HG03565 (cell line): ENCODE measurements at regions not wholly inside any gene's neighbourhood (a gene's known extent, or its start where the extent isn't known, plus 50 kb on each side); places are given as distances from the start of the nearest gene placed in this dataset.

ENCODE experiments used
- ATAC-seq: cut with Tn5 transposase; IDR thresholded peaks from one replicate; pipeline ENCODE4 v1.9.1; 2021; ENCODE audit warnings: mild to moderate bottlenecking, moderate library complexity; ENCODE audit not compliant: unreplicated experiment

DNA sequence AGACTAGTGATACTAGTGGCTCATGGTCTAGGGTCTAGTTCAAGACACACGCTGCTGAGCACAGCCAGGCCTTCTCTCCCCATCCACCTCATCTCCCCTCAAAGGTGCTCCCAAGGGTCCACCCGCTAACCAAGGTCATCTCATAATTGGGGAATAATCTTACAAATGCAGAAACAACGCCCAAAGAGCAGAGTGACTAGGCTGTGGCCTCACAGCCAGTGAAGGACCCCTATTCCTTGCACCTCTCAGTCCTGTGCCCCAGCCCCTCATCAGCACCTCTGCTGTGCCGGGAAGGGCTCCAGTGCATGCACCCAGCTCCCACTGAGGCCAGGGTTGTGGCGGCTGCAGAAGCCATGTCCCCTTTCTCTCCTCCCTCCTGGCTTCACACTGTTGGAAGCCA lies 286.9 kb downstream of the UACA start:
- no peak for ATAC-seq

DNA sequence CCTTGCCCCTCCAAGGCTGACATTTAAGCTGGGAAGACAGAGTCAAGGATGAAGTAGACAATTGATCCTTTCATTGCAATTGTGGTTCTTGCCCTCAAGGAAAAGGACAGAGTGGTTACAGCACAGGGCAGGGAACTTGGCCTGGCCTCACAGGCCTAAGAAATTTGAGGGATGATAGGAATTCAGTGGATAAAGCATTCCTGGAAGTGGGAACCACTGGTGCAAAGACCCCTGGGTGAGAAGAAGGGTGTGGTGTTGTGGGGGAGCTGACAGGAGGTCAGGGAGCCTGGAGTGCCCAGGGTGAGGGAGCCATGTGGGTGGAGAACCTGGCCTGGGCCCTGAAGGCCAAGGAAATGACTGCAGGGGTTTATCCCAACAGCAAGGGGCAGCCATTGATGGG lies 287.4 kb downstream of the UACA start:
- ATAC-seq: no peak

DNA sequence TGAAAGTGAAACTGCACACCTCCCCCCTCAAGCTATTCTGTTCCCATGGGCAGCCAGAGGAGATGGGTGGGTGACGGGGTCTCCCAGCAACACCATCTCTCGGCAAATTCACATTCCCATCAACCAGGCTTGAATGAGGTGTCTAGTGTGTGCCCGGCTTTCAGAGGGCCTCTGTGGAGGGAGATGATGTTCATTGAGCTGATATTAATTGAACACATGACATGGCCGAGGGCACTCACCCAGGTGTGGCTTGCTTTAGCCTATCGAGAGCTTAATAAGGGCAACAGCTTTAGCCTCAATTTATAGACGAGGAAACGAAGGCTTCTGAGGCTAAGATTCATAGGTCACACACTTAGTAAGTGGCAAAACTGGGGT lies 288.0 kb downstream of the UACA start:
- no peak for ATAC-seq

GRCh38 chr15:70474471-70475406 lies 288.6 kb downstream of the UACA start:
- ATAC-seq: no peak

DNA sequence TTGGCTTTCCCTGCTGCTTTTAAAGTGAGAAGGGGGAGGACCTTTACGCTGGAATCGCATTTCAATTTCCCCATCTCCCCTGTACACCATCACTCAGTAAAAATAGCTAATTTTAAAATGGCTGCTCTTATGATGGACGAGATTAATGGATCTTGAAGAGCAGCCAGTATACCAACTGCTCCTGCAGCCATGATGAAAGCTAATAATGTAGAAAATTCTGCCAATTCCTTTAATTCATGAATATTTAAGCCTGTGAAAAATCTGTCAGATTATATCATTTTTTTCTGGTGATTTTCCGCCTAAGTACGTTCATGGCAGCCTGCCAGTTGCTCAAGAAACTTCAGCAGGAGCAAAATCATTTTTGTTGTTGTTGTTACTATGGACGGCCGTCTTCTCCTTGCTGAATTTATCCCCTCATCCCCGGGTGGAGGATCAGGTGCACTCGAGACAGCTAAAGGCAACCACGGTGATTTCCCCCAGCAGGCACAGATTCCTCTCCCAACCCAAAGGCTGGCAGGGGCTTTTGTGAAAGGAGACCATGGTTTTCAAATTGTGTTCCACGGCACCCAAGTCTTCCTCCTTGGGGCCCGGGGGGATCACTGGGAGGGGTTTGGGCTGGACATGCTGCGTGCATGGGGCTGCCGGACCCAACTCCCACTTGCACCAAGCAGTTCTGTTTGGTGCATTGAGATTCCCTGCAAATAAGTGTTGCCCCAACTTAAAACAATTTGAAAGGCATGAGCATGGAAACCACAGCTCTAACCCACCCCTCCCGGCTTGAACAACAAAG lies 289.6 kb downstream of the UACA start:
- no peak for ATAC-seq

DNA sequence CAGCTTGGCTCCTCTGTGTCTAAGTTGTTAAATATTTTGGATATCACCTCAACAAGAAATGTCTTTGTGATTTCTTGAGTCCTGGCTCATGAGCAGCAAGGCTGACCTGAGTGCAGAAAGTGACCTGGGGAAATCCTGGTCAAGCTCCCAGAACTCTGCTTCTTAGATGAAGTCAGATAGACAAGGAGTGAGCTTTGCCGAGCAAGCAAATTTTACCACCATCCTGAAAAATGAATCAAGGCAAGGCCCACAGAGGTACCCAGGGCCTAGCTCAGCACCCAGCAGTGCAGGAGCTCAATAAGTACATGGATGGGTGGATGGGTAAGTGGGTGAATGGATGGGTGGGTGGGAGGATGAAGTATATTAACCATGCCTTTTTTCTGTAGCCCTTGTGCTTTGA lies 291.8 kb downstream of the UACA start:
- no peak for ATAC-seq

DNA sequence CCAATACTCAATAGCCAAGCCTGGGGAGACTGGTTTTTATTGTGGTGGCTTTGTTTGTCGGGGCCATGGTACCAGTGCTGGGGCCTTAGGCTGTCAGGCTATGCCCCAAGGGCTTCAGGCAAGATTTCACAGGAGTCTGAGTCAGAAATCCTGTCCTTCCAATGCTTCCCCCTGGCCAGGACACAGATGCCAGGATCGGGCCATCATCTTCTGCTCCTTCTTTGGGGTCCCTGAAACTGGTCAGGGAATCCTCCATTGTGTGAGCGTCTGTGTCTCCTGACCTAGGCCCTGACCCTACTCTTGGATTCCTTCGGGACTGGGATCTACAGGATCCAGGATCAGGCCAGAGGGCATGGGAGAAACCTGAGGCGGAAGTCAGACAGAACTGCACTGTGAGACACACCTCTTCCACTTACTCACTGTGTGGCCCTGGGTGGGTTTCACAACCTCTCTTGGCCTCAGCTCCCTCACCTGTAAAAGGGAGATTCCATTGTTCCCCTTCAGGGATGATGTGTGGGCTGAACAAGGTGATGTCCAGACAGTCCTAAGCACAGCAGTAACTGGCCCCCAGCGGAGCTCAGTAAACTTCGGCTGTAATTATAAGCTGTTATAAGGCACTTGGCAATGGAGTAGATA lies 292.7 kb downstream of the UACA start:
- no peak for ATAC-seq

DNA sequence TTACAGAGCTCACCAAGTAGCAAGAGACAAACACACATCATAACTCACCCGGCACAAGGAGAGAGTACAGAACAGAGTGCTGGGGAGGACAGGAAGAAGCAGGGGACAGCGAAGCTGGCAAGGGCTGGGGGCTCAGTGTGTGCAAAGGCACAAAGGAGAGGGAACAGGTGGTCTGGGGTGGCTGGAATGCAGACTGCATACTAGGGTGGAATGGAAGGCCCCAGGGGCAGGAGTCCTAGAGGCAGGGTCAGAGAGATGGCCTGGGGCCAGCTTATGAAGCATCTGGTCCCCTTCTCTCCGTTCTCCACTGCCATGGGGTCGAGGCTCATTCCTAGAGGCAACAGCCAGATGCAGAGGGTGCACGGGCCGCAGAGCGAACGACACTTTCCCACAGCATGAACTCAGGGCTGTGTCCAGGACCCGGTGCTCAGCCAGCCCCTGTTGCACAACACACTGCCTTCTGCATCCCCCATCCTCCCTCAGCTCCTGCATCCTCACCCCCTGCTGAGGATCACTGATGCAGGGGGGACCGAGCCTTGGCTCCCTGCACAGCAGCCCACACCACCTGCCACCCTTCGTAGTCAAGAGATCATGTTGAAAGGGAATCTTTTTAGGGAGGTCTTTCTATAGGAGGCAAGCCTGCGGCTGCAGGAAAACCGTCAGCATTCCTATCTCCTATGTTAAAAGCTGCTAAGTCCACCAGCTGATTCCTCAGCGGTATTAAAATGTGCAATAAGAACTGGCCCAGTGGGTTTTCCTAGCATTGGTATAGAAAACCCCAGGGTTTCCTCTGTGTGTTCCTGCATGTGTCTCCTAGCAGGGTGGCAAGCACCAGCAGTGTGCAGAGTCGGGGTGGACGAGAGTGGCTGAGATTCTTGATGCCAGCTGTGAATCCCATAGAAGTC lies 293.5 kb downstream of the UACA start:
- ATAC-seq: no peak

DNA sequence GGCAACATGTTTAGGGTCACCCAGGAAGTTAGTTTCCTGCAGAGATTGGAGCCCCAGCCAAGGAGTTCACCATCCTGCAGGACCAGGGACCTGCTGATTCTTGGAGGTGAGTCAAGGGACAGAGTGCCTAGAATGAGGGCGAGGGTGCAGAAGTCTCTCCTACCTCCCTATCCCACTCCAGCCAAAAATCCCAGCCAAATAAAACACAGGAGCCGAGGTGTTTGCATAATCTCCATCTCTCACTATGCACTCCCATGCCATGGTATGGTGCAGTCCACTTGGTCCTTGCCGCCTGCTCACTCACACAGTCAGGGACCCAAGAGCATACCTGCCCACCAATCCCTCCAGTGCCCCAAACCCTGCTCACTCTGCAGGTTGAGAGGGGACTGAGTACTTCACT lies 294.2 kb downstream of the UACA start:
- ATAC-seq: no peak

DNA sequence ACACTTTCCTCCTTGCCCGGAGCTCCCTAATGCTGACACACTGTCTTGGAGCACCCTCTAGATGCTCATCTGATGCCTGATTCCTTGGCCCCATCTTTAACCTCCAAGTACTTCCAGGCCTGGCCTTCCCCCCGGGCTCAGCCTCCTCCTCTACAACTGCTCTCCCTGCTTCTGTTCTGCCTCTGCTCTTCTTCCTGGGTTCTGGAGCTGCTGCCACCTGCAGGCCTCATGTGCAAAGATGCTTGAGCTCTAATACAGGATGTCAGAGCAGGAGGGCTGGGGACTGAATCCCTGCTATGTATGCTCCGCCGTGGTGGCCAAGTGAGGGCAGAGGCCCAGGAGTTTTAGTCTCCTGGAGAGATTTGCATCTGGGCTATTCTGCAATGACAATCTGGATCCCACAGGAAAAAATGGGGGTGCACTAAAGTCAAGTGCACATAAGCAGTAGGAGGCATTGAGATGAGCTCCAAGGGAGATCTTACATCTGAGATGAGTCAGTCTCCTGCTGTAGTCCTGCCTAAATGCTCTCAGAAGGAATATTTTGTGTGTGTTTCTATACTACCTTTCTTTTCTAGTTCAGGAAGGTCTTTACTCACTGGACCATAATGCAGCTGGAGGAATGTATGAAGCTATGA lies 296.3 kb downstream of the UACA start:
- no peak for ATAC-seq

DNA sequence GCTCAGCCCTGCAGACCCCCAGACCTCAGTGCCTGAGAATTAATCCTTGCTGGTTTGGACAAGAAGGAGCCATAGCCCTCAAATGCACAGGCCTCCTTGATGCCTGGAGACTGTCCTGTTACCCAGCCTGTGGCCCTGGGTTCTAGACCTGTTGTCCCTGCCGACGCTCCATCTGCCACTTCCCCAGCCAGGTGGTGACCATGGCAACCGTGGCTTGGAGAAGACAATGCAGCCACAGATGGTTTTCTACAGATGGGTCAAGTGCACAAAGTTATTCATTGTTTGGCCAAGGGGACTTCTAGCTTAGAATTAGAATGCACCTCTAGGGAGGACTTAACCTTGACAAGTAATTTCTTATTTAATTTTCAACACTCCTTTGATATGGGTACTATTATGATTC lies 297.1 kb downstream of the UACA start:
- ATAC-seq: no peak

- ATAC-seq: no peak
These were observed 297.5 kb downstream of the UACA start for GRCh38 chr15:70465812-70466211.

- ATAC-seq: no peak
These were observed 299.9 kb downstream of the UACA start for GRCh38 chr15:70463453-70463834.

GRCh38 chr15:70461992-70462391 lies 301.4 kb downstream of the UACA start:
- no peak for ATAC-seq

DNA sequence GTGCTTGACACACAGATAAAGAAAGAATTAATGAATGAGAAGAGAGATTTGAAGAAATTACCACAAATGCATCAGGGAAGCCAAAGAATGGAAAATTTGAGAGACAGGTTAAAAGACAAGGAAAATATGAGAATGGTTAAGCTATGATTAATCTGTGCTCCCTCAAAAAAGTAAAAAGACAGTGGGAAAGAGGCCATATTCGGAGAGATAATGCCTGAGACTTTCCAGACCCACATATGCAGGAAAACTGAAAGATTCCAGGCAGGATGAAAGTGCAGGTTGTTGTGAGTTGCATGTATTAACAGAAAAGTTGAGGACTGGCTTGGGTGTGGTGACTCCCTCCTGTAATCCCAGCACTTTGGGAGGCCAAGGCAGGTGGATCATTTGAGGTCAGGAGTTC lies 302.3 kb downstream of the UACA start:
- ATAC-seq: no peak

GRCh38 chr15:70459312-70459711 lies 304.0 kb downstream of the UACA start:
- no peak for ATAC-seq

- no peak for ATAC-seq
These were observed 309.6 kb downstream of the UACA start for GRCh38 chr15:70453766-70454165.

GRCh38 chr15:70453238-70453637 lies 310.1 kb downstream of the UACA start:
- ATAC-seq: no peak

DNA sequence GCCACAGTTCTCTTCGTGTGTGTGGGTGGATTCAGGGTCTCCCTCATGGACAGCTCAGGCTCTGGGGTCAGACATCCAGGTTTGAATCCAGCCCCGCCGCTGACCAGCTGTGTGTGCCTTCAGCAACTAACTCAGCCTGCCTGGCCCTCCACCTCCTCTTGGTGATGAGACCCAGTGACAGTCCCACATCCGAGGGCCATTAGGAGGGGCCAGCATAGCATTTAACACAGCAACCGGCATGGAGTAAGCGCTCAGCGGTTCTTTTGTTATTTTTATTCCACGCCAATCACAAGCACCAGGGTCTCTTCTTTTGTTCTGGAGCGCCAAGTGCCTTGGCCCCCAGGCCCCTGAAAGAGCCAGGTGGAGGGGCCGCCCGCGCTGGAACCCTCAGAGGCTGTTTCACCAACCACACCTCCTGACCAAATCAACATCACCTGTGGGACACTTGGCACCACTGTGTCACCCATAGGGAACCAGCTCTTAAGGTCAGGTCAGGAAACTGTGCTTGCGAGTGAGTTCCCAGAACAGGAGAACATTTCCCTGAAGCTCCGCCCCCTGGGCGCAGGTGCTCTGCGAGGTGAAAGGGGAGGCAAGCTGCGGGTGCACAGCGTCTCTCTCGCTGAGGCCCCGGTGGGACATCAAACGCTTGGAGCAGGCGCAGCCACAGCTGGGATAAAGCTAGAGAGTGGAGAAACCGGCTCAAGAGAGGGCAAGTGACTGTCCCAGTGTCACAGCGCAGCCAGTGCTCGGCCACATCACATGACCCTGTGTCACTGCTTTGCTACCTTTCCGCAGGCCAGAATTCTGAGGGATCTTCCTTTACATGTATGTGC lies 311.3 kb downstream of the UACA start:
- ATAC-seq: no peak

- ATAC-seq: no peak
These were observed 313.3 kb downstream of the UACA start for GRCh38 chr15:70450142-70450443.
